Gastroesophageal sphincter (tissue), 4 donors: ENCODE measurements at regions not wholly inside any gene's neighbourhood (a gene's known extent, or its start where the extent isn't known, plus 50 kb on each side); places are given as distances from the start of the nearest gene placed in this dataset.

ENCODE experiments used
- ATAC-seq: fragments of 150-250 bp; one replicate; pipeline ENCODE4 v1.9.1; 2016; ENCODE audit warnings: mild to moderate bottlenecking, moderate library complexity
- H3K27ac ChIP-seq, 4 donors: fragments of 200-600 bp; sonication (generic) in 3 of 4; 1 replicate in 3 of 4; 2 replicates in 1 of 4; pipeline ENCODE4 v1.5.1; 2016 to 2019
- H3K27me3 ChIP-seq: fragments of 200-600 bp; sonication (generic); one replicate; pipeline ENCODE4 v1.5.1; 2019
- H3K36me3 ChIP-seq, 2 donors: fragments of 200-600 bp; sonication (generic); one replicate each; pipeline ENCODE4 v1.5.1; 2019; ENCODE audit warnings: control low read depth in 1 of 2
- H3K4me1 ChIP-seq, 3 donors: fragments of 200-600 bp; sonication (generic); 1 replicate in 2 of 3; 2 replicates in 1 of 3; pipeline ENCODE4 v1.5.1; 2016 to 2019; ENCODE audit warnings: control low read depth in 2 of 3
- H3K4me3 ChIP-seq, 2 donors: fragments of 200-600 bp; sonication (generic); one replicate each; pipeline ENCODE4 v1.5.1; 2019; ENCODE audit warnings: mild to moderate bottlenecking in 1 of 2, moderate library complexity in 1 of 2
- H3K9me3 ChIP-seq, 3 donors: fragments of 200-600 bp; sonication (generic); one replicate each; pipeline ENCODE4 v1.5.1; 2017 to 2019; ENCODE audit warnings: control low read depth in 2 of 3
- EP300 ChIP-seq: sonication (generic); formaldehyde crosslinking; IDR thresholded peaks from one replicate; pipeline ENCODE4 v1.6.1; 2017; ENCODE audit warnings: antibody characterized with exemption, mild to moderate bottlenecking
- POLR2A ChIP-seq, 2 donors: fragments of 450-650 bp; IDR thresholded peaks; one replicate each; pipeline ENCODE4 v1.6.1; 2017; ENCODE audit warnings: antibody characterized with exemption in 2 of 2, mild to moderate bottlenecking in 2 of 2, moderate library complexity in 1 of 2
- POLR2AphosphoS5 ChIP-seq: sonication (generic); formaldehyde crosslinking; IDR thresholded peaks from one replicate; pipeline ENCODE4 v1.6.1; 2017; ENCODE audit warnings: antibody characterized with exemption
- WGBS, 2 donors: methylation state at CpG; one replicate each; pipeline ENCODE4 v1.1.5; 2018; ENCODE audit warnings: low coverage in 1 of 2; 5-methylcytosine and 5-hydroxymethylcytosine counted together
- TF ChIP-seq, protein P1 (sequence below), 4 experiments: fragments of 200-600 bp in 2 of 4; fragments of 450-650 bp in 2 of 4; sonication (generic) in 1 of 4; IDR thresholded peaks; one replicate each; pipeline ENCODE4 v1.5.1; 2017 to 2019; ENCODE audit warnings: antibody characterized with exemption in 4 of 4, mild to moderate bottlenecking in 2 of 4, moderate library complexity in 2 of 4

DNA sequence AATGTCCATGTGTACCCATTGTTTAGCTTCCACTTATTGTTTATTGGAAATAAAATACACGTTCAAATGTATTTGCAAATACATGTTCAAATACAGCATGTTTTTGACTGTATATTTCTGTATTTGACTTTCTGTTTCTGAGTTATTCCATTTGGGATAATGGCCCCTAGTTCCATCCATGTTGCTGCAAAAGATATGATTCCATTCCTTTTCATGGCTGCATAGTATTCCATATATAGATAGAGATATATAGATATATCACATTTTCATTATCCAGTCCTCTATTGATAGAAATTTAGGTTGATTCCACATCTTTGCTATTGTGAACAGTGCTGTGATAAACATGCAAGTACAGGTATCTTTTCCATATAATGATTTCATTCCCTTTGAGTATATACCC lies 241.4 kb upstream of the SOX2 start:
- Histone ChIP-seq H3K27ac (no peak overlapping the region), H3K27me3 (no peaks in the 10 kb centered on the region), H3K4me1 (no peaks in the 10 kb centered on the region), H3K4me3 (no peak overlapping the region), H3K9me3 (peaks cover 0 to 34% (median 0%) of the 10 kb centered on the region in 3 donors), H3K36me3 (no peaks in the 10 kb centered on the region)
- TF ChIP-seq POLR2AphosphoS5: no peak
- TF ChIP-seq POLR2A (IDR thresholded peaks at IDR 0.05): no peak
- no peak for TF ChIP-seq EP300
- TF ChIP-seq, protein P1, sequence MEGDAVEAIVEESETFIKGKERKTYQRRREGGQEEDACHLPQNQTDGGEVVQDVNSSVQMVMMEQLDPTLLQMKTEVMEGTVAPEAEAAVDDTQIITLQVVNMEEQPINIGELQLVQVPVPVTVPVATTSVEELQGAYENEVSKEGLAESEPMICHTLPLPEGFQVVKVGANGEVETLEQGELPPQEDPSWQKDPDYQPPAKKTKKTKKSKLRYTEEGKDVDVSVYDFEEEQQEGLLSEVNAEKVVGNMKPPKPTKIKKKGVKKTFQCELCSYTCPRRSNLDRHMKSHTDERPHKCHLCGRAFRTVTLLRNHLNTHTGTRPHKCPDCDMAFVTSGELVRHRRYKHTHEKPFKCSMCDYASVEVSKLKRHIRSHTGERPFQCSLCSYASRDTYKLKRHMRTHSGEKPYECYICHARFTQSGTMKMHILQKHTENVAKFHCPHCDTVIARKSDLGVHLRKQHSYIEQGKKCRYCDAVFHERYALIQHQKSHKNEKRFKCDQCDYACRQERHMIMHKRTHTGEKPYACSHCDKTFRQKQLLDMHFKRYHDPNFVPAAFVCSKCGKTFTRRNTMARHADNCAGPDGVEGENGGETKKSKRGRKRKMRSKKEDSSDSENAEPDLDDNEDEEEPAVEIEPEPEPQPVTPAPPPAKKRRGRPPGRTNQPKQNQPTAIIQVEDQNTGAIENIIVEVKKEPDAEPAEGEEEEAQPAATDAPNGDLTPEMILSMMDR (IDR thresholded peaks at IDR 0.05): no peak
- WGBS, 2 donors: 76 to 100% methylated on average over 1 of the region's 1 CpG
- no peak for ATAC-seq

DNA sequence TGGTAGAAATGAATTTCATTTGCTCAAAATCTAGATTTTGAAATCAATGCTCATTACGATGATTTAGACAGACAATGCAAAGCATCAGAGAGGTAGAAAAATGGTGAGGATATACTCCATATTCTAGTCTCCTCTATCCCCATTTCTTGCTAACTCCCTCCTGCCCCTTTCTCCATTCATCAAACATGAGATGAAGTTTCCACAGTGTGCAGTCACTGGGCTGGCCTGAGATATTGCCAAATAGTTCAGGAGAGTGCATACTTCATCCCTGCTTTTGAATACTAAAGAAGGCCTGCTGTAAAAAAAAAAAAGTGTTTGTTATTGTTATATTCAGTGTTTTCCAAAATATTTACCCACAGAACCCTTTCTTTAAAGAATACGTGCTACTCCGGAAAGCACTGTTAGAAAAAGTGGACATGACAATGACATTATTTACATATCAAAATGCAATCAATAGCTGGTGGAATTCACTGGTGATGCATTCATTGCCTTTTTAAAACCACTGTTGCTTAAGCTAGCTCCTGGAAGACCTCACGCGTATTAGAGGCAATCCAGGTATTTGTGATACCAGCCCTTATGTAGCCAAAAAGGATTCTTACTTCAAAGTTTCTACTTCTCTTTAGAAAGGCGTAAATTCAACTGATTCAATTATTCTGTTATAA lies 247.6 kb upstream of the SOX2 start:
- Histone ChIP-seq H3K4me1 (no peaks in the 10 kb centered on the region), H3K27ac (no peak overlapping the region), H3K4me3 (no peak overlapping the region), H3K36me3 (no peaks in the 10 kb centered on the region), H3K27me3 (no peaks in the 10 kb centered on the region), H3K9me3 (no peaks in the 10 kb centered on the region)
- no peak for TF ChIP-seq POLR2AphosphoS5
- TF ChIP-seq EP300: no peak
- TF ChIP-seq, protein P1 (IDR thresholded peaks at IDR 0.05): no peak
- TF ChIP-seq POLR2A (IDR thresholded peaks at IDR 0.05): no peak
- ATAC-seq: no peak
- 38 to 62% methylated on average over 5 to 6 of the region's 6 CpGs for WGBS, 2 donors

DNA sequence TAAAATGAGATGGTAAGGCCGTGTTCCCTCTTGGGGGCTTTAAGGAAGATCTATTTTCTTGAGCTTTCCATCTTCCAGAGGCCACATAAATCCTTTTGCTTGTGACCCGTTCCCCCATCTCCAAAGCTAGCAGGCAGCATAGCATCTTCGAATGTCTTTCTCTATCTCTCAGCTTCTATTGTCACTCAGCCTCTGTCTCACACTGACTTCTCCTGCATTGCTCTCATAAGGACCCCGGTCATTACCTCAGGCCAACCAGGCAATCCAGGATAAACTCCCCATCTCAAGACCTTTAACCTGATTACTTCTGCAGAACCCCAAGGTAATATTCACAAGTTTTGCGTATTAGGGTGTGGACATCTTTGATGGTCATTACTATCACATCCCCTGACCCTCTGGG lies 250.3 kb upstream of the SOX2 start:
- H3K9me3 ChIP-seq: no peaks in the 10 kb centered on the region
- no peaks in the 10 kb centered on the region for H3K36me3 ChIP-seq
- no peak overlapping the region for H3K4me3 ChIP-seq
- no peaks in the 10 kb centered on the region for H3K27me3 ChIP-seq
- H3K4me1 ChIP-seq: no peaks in the 10 kb centered on the region
- TF ChIP-seq POLR2A (IDR thresholded peaks at IDR 0.05) (no peak), EP300 (no peak), POLR2AphosphoS5 (no peak)
- TF ChIP-seq, protein P1 (IDR thresholded peaks at IDR 0.05): no peak
- no peak for ATAC-seq
- WGBS, 2 donors: 91 to 93% methylated on average over 4 to 5 of the region's 5 CpGs
- H3K27ac ChIP-seq: no peak overlapping the region

DNA sequence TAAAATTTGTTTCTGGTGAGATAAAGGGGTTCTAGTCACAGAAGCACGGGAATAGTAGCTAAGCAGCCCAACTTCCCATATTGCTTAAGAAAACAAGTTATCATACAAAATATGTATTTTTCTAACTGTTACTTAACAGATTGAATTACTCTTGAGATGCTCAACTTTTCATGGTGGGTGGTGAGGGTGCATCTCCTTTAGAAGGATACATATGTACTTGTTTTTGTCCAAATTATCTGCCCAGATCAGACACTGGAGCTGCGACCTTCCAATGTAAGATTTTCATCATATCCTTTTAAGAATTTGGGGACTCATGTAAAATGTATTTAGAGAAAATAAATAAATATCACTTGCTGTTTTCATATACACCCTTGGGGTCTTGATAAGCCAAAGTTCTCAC lies 252.2 kb upstream of the SOX2 start:
- H3K36me3 ChIP-seq: no peaks in the 10 kb centered on the region
- TF ChIP-seq, protein P1 (IDR thresholded peaks at IDR 0.05): no peak
- TF ChIP-seq POLR2A (IDR thresholded peaks at IDR 0.05) (no peak), POLR2AphosphoS5 (no peak), EP300 (no peak)
- H3K27me3 ChIP-seq: no peaks in the 10 kb centered on the region
- no peak for ATAC-seq
- H3K27ac ChIP-seq: no peak overlapping the region
- 75 to 79% methylated on average over 2 of the region's 2 CpGs for WGBS, 2 donors
- no peaks in the 10 kb centered on the region for H3K4me1 ChIP-seq
- no peaks in the 10 kb centered on the region for H3K9me3 ChIP-seq
- H3K4me3 ChIP-seq: no peak overlapping the region

DNA sequence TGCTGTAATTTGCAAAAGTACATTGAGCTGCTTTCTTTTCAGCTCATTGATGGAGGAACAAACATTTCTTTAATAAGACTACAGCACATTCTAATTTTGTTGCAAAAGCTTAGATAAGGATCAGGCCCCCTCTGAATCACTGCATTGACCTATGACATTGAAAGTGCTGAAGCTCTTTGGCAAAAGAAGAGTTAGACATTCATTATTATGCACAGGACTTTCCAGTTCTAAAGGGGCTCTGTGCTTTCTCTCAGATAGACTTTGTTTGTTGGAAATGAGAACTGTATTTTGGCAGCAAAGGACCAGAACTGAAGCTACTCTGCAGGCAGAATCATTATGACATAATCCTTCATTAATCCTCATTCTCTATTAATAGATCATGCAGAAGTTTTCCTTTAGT lies 252.9 kb upstream of the SOX2 start:
- Histone ChIP-seq H3K9me3 (no peaks in the 10 kb centered on the region), H3K36me3 (no peaks in the 10 kb centered on the region), H3K27me3 (no peaks in the 10 kb centered on the region), H3K4me3 (no peak overlapping the region), H3K4me1 (no peaks in the 10 kb centered on the region), H3K27ac (no peak overlapping the region)
- TF ChIP-seq, protein P1 (IDR thresholded peaks at IDR 0.05): no peak
- TF ChIP-seq POLR2A (IDR thresholded peaks at IDR 0.05): no peak
- TF ChIP-seq POLR2AphosphoS5: no peak
- TF ChIP-seq EP300: no peak
- no peak for ATAC-seq
